ENCODE measurements at regions not wholly inside any gene's neighbourhood (a gene's known extent, or its start where the extent isn't known, plus 50 kb on each side); places are given as distances from the start of the nearest gene placed in this dataset.

- no peaks in the 10 kb centered on the region for H3K79me2 ChIP-seq (replicated peaks; ENCODE audit: insufficient read depth)
- DNase-seq (ENCODE audit: low spot score), result no peak
- no peak overlapping the region for H3K4me2 ChIP-seq
- Mint-ChIP-seq H3K27ac (no peak overlapping the region), H3K36me3 (ENCODE audit: low read depth) (no peaks in the 10 kb centered on the region), H3K9me3 (no peaks in the 10 kb centered on the region), H3K4me3 (no peak overlapping the region), H3K4me1 (no peaks in the 10 kb centered on the region), H3K27me3 (ENCODE audit: insufficient read depth, low read depth, poor library complexity) (no peaks in the 10 kb centered on the region)
- TF ChIP-seq STAT1 (IDR thresholded peaks at IDR 0.05; ENCODE audit: unreplicated experiment) (no peak), NANOG (IDR thresholded peaks at IDR 0.05; ENCODE audit: borderline replicate concordance) (no peak)
- H3K27ac ChIP-seq (ENCODE audit: low read depth), result no peak overlapping the region
- no peaks in the 10 kb centered on the region for H3K9me2 ChIP-seq (ENCODE audit: insufficient read depth)
- no peaks in the 10 kb centered on the region for H3F3A ChIP-seq (replicated peaks; ENCODE audit: low read depth)
- no peak for ATAC-seq
- no peak overlapping the region; the same call in 1 of the 2 replicates for H2AFZ ChIP-seq
- no peak overlapping the region for H3K4me3 ChIP-seq
- H3K27me3 ChIP-seq (ENCODE audit: insufficient read depth), result no peaks in the 10 kb centered on the region
- no peaks in the 10 kb centered on the region for H3K4me1 ChIP-seq (ENCODE audit: insufficient read depth)
- no peaks in the 10 kb centered on the region for H4K20me1 ChIP-seq (replicated peaks; ENCODE audit: insufficient read depth)
- no peaks in the 10 kb centered on the region for H3K36me3 ChIP-seq (ENCODE audit: insufficient read depth)
Observed at GRCh38 chr5:110324876-110325275, 401.6 kb downstream of the TMEM232 start.

DNA sequence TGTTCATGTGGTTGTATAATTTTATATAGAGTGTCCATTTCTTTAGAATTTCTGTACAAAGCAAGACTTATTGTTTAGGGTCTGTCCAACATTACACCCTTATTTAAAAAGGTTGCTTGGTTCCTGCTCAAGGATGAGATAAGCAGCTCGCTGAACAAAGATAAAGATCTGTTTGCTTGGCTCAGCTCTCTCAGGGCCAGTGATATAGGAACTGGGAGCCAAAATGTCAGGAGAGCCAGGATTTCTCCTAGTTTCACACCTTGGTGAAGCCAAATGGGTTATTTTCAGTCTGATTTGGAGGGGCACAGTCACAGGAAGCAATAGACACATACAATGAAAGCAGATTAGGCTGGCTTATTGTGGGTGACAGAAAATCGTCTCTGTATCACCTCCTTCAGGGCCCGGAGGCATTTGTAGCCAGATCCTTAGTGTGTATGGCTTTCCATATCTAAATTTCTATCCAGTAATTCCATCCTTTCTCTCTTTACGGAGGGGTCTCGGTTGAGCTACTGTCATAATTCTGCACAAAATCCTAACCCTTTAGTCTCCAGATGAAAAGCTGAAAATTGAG, 396.4 kb downstream of the TMEM232 start:
- no peaks in the 10 kb centered on the region for H3K9me2 ChIP-seq (ENCODE audit: insufficient read depth)
- no peaks in the 10 kb centered on the region for H4K20me1 ChIP-seq (replicated peaks; ENCODE audit: insufficient read depth)
- H3K27ac ChIP-seq (ENCODE audit: low read depth), result no peak overlapping the region
- H3K4me2 ChIP-seq, result no peak overlapping the region
- DNase-seq (ENCODE audit: low spot score) (no peak), ATAC-seq (no peak)
- Mint-ChIP-seq H3K4me1 (no peaks in the 10 kb centered on the region), H3K27me3 (ENCODE audit: insufficient read depth, low read depth, poor library complexity) (no peaks in the 10 kb centered on the region), H3K27ac (no peak overlapping the region), H3K36me3 (ENCODE audit: low read depth) (no peaks in the 10 kb centered on the region), H3K4me3 (no peak overlapping the region), H3K9me3 (no peaks in the 10 kb centered on the region)
- no peaks in the 10 kb centered on the region for H3K36me3 ChIP-seq (ENCODE audit: insufficient read depth)
- H3K4me3 ChIP-seq, result no peak overlapping the region
- no peaks in the 10 kb centered on the region for H3K4me1 ChIP-seq (ENCODE audit: insufficient read depth)
- H3K27me3 ChIP-seq (ENCODE audit: insufficient read depth), result no peaks in the 10 kb centered on the region
- no peaks in the 10 kb centered on the region for H3K79me2 ChIP-seq (replicated peaks; ENCODE audit: insufficient read depth)
- 0 out of 2 replicates have a peak overlapping the region, but pooled peaks have one; percentile 61 for H2AFZ ChIP-seq
- H3F3A ChIP-seq (replicated peaks; ENCODE audit: low read depth), result no peaks in the 10 kb centered on the region
- TF ChIP-seq, protein P1, sequence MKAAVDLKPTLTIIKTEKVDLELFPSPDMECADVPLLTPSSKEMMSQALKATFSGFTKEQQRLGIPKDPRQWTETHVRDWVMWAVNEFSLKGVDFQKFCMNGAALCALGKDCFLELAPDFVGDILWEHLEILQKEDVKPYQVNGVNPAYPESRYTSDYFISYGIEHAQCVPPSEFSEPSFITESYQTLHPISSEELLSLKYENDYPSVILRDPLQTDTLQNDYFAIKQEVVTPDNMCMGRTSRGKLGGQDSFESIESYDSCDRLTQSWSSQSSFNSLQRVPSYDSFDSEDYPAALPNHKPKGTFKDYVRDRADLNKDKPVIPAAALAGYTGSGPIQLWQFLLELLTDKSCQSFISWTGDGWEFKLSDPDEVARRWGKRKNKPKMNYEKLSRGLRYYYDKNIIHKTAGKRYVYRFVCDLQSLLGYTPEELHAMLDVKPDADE (IDR thresholded peaks at IDR 0.05), result no peak
- TF ChIP-seq POLR2AphosphoS5 (IDR thresholded peaks at IDR 0.05; ENCODE audit: low read depth) (no peak), STAT1 (IDR thresholded peaks at IDR 0.05; ENCODE audit: unreplicated experiment) (no peak), NANOG (IDR thresholded peaks at IDR 0.05; ENCODE audit: borderline replicate concordance) (no peak), CREB1 (CRISPR knock-in tag; IDR thresholded peaks at IDR 0.05; ENCODE audit: low read depth) (no peak), EZH2 (IDR thresholded peaks at IDR 0.05; ENCODE audit: low read depth, unreplicated experiment) (no peak), ZNF331 (CRISPR knock-in tag; IDR thresholded peaks at IDR 0.05; ENCODE audit: low read depth) (no peak), ZNF462 (CRISPR knock-in tag; IDR thresholded peaks at IDR 0.05) (no peak)
- TF ChIP-seq, protein P2, sequence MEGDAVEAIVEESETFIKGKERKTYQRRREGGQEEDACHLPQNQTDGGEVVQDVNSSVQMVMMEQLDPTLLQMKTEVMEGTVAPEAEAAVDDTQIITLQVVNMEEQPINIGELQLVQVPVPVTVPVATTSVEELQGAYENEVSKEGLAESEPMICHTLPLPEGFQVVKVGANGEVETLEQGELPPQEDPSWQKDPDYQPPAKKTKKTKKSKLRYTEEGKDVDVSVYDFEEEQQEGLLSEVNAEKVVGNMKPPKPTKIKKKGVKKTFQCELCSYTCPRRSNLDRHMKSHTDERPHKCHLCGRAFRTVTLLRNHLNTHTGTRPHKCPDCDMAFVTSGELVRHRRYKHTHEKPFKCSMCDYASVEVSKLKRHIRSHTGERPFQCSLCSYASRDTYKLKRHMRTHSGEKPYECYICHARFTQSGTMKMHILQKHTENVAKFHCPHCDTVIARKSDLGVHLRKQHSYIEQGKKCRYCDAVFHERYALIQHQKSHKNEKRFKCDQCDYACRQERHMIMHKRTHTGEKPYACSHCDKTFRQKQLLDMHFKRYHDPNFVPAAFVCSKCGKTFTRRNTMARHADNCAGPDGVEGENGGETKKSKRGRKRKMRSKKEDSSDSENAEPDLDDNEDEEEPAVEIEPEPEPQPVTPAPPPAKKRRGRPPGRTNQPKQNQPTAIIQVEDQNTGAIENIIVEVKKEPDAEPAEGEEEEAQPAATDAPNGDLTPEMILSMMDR (conservative IDR thresholded peaks at IDR 0.05; ENCODE audit: low read depth in 2 of 2), result no peak

Data from GM23338 (cell line).